ENCODE measurements at regions not wholly inside any gene's neighbourhood (a gene's known extent, or its start where the extent isn't known, plus 50 kb on each side); places are given as distances from the start of the nearest gene placed in this dataset.

- TF ChIP-seq CTCF (IDR thresholded peaks at IDR 0.05; ENCODE audit: borderline replicate concordance, extremely low read depth, low read length, poor library complexity, severe bottlenecking) (no peak), EZH2 (IDR thresholded peaks at IDR 0.05; ENCODE audit: borderline replicate concordance, low read depth, low read length, severe bottlenecking) (no peak)
These were observed 61.2 kb upstream of the ALDH1A1 start for GRCh38 chr9:73014011-73014410.

Measured in DND-41 (cell line).